ENCODE measurements at regions not wholly inside any gene's neighbourhood (a gene's known extent, or its start where the extent isn't known, plus 50 kb on each side); places are given as distances from the start of the nearest gene placed in this dataset.

DNA sequence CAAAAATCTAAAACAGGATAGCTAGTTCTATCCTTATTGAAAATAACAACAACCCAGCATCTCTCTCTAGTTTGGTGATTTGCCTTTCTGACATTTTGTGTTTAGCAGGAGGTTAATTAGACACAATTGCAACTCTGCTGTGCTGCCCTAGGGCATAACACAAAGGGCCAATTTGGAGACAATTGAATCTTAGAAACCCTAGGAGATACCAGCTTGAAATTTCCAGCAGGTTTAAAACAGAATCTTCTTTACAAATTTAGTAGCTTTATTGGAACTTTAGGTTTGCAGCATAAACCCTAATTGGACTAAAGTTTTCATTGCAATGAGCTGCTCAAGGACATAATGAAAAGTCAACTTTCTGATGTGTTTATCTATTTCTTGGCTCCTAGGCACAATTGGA, 166.7 kb upstream of the FER start:
- TF ChIP-seq CTCF (IDR thresholded peaks at IDR 0.05) (no peak), POLR2A (IDR thresholded peaks at IDR 0.05) (no peak)

Measured in prostate gland (tissue), 2 donors.